VCaP (cell line): ENCODE measurements at regions not wholly inside any gene's neighbourhood (a gene's known extent, or its start where the extent isn't known, plus 50 kb on each side); places are given as distances from the start of the nearest gene placed in this dataset.

Source experiments
- H3K27ac ChIP-seq: fragments of 450-650 bp; 2 replicates; pipeline ENCODE4 v1.5.1; 2017
- CTCF ChIP-seq: fragments of 450-650 bp; conservative IDR thresholded peaks from 2 replicates; pipeline ENCODE4 v1.5.1; 2017; ENCODE audit warnings: mild to moderate bottlenecking, moderate library complexity

- H3K27ac ChIP-seq: no peak overlapping the region
- no peak for TF ChIP-seq CTCF
Observed at GRCh38 chr14:100638211-100638855, 51.1 kb upstream of the BEGAIN start.

GRCh38 chr14:100639280-100639679 lies 52.1 kb upstream of the BEGAIN start:
- no peak overlapping the region for H3K27ac ChIP-seq
- TF ChIP-seq CTCF: no peak

- H3K27ac ChIP-seq: no peak overlapping the region
- TF ChIP-seq CTCF: no peak
Observed at GRCh38 chr14:100640471-100641273, 53.5 kb upstream of the BEGAIN start.

GRCh38 chr14:100641274-100641860 lies 54.1 kb upstream of the BEGAIN start:
- H3K27ac ChIP-seq: no peak overlapping the region
- TF ChIP-seq CTCF: no peak

GRCh38 chr14:100643426-100643825 lies 56.2 kb upstream of the BEGAIN start:
- TF ChIP-seq CTCF: no peak
- no peak overlapping the region for H3K27ac ChIP-seq

GRCh38 chr14:100644383-100644782 lies 57.2 kb upstream of the BEGAIN start:
- TF ChIP-seq CTCF: no peak
- H3K27ac ChIP-seq: no peak overlapping the region

- H3K27ac ChIP-seq: no peak overlapping the region
- no peak for TF ChIP-seq CTCF
Observed at GRCh38 chr14:100644784-100645183, 57.6 kb upstream of the BEGAIN start.
